ENCODE measurements at regions not wholly inside any gene's neighbourhood (a gene's known extent, or its start where the extent isn't known, plus 50 kb on each side); places are given as distances from the start of the nearest gene placed in this dataset.

GRCh38 chr6:71531841-71532240 is 243.2 kb downstream of the OGFRL1 start:
- no peak for DNase-seq

- no peak for DNase-seq
Observed at GRCh38 chr6:71533939-71534379, 245.3 kb downstream of the OGFRL1 start.

GRCh38 chr6:71534921-71535320 is 246.3 kb downstream of the OGFRL1 start:
- DNase-seq = no peak

GRCh38 chr6:71537717-71538116 is 249.1 kb downstream of the OGFRL1 start:
- no peak for DNase-seq

- DNase-seq = no peak
Observed at GRCh38 chr6:71544028-71544427, 255.4 kb downstream of the OGFRL1 start.

- no peak for DNase-seq
Observed at GRCh38 chr6:71544906-71545305, 256.3 kb downstream of the OGFRL1 start.

GRCh38 chr6:71545905-71546304 is 257.3 kb downstream of the OGFRL1 start:
- no peak for DNase-seq

GRCh38 chr6:71551798-71552197 is 263.2 kb downstream of the OGFRL1 start:
- no peak for DNase-seq

GRCh38 chr6:71556141-71556540 is 267.5 kb downstream of the OGFRL1 start:
- no peak for DNase-seq

GRCh38 chr6:71558974-71559373 is 270.4 kb downstream of the OGFRL1 start:
- DNase-seq = no peak

GRCh38 chr6:71567562-71567961 is 279.0 kb downstream of the OGFRL1 start:
- DNase-seq = no peak

- no peak for DNase-seq
Observed at GRCh38 chr6:71577766-71578165, 289.2 kb downstream of the OGFRL1 start.

- DNase-seq = no peak
Observed at GRCh38 chr6:71579902-71580301, 291.3 kb downstream of the OGFRL1 start.

GRCh38 chr6:71582820-71583219 is 294.2 kb downstream of the OGFRL1 start:
- no peak for DNase-seq

GRCh38 chr6:71584712-71585436 is 296.3 kb downstream of the OGFRL1 start:
- no peak for DNase-seq

- no peak for DNase-seq
Observed at GRCh38 chr6:71585472-71585871, 296.9 kb downstream of the OGFRL1 start.

GRCh38 chr6:71588490-71588889 is 297.9 kb upstream of the RIMS1 start:
- DNase-seq = no peak

GRCh38 chr6:71589254-71589653 is 297.1 kb upstream of the RIMS1 start:
- no peak for DNase-seq

- DNase-seq = no peak
Observed at GRCh38 chr6:71592643-71593042, 293.7 kb upstream of the RIMS1 start.

GRCh38 chr6:71599359-71599758 is 287.0 kb upstream of the RIMS1 start:
- no peak for DNase-seq

GRCh38 chr6:71602385-71603007 is 283.9 kb upstream of the RIMS1 start:
- no peak for DNase-seq

GRCh38 chr6:71603021-71603420 is 283.3 kb upstream of the RIMS1 start:
- DNase-seq = no peak

- no peak for DNase-seq
Observed at GRCh38 chr6:71608646-71609045, 277.7 kb upstream of the RIMS1 start.

GRCh38 chr6:71619836-71620235 is 266.5 kb upstream of the RIMS1 start:
- no peak for DNase-seq

All from activated CD8-positive, alpha-beta memory T cell treated with anti-CD3 and anti-CD28 coated beads, Interleukin-2, amount 50 U/mL, for 48 hours (primary cell).